ENCODE measurements at regions not wholly inside any gene's neighbourhood (a gene's known extent, or its start where the extent isn't known, plus 50 kb on each side); places are given as distances from the start of the nearest gene placed in this dataset.
A peak's percentile ranks its signal among the peaks of the same experiment; 100 is the strongest.

GRCh38 chr18:70523792-70524182, 234.9 kb downstream of the SOCS6 start:
- Mint-ChIP-seq H3K9me3 (peaks cover 4% of the 10 kb centered on the region), H3K4me1 (no peaks in the 10 kb centered on the region)

GRCh38 chr18:70523035-70523791, 234.4 kb downstream of the SOCS6 start:
- Mint-ChIP-seq H3K9me3 (peaks cover 3% of the 10 kb centered on the region), H3K4me3 (no peak overlapping the region), H3K4me1 (no peaks in the 10 kb centered on the region), H3K27me3 (no peaks in the 10 kb centered on the region), H3K36me3 (peaks cover 2% of the 10 kb centered on the region), H3K27ac (no peak overlapping the region)
- DNase-seq: no peak

More at GRCh38 chr18:70523792-70524182, 234.9 kb downstream of the SOCS6 start:
- no peak overlapping the region for H3K27ac Mint-ChIP-seq
- no peak overlapping the region for H3K4me3 Mint-ChIP-seq
- DNase-seq: no peak
- H3K27me3 Mint-ChIP-seq: no peaks in the 10 kb centered on the region
- peaks cover 2% of the 10 kb centered on the region for H3K36me3 Mint-ChIP-seq

- Mint-ChIP-seq H3K4me1 (no peaks in the 10 kb centered on the region), H3K9me3 (no peaks in the 10 kb centered on the region), H3K36me3 (peaks cover 2% of the 10 kb centered on the region), H3K27me3 (no peaks in the 10 kb centered on the region), H3K27ac (no peak overlapping the region), H3K4me3 (no peak overlapping the region)
- no peak for DNase-seq
Measured at GRCh38 chr18:70522183-70522680, 233.4 kb downstream of the SOCS6 start.

- H3K9me3 Mint-ChIP-seq: no peaks in the 10 kb centered on the region
- H3K27me3 Mint-ChIP-seq: no peaks in the 10 kb centered on the region
- no peak overlapping the region for H3K4me3 Mint-ChIP-seq
Measured at GRCh38 chr18:70520867-70521266, 232.0 kb downstream of the SOCS6 start.

GRCh38 chr18:70513502-70514171, 224.8 kb downstream of the SOCS6 start:
- H3K9me3 Mint-ChIP-seq: no peaks in the 10 kb centered on the region
- H3K4me1 Mint-ChIP-seq: no peaks in the 10 kb centered on the region
- DNase-seq: no peak
- H3K27ac Mint-ChIP-seq: no peak overlapping the region
- no peak overlapping the region for H3K4me3 Mint-ChIP-seq
- H3K27me3 Mint-ChIP-seq: no peaks in the 10 kb centered on the region
- no peaks in the 10 kb centered on the region for H3K36me3 Mint-ChIP-seq

More at GRCh38 chr18:70520867-70521266, 232.0 kb downstream of the SOCS6 start:
- H3K36me3 Mint-ChIP-seq: peaks cover 2% of the 10 kb centered on the region
- no peak for DNase-seq
- H3K27ac Mint-ChIP-seq: no peak overlapping the region
- no peaks in the 10 kb centered on the region for H3K4me1 Mint-ChIP-seq

GRCh38 chr18:70507970-70508369, 219.1 kb downstream of the SOCS6 start:
- Mint-ChIP-seq H3K27ac (no peak overlapping the region), H3K4me3 (no peak overlapping the region), H3K9me3 (no peaks in the 10 kb centered on the region), H3K36me3 (no peaks in the 10 kb centered on the region), H3K27me3 (no peaks in the 10 kb centered on the region), H3K4me1 (no peaks in the 10 kb centered on the region)
- DNase-seq: no peak

GRCh38 chr18:70506511-70506910, 217.7 kb downstream of the SOCS6 start:
- Mint-ChIP-seq H3K27ac (no peak overlapping the region), H3K36me3 (no peaks in the 10 kb centered on the region), H3K4me3 (no peak overlapping the region), H3K4me1 (no peaks in the 10 kb centered on the region), H3K9me3 (no peaks in the 10 kb centered on the region), H3K27me3 (no peaks in the 10 kb centered on the region)
- no peak for DNase-seq

- no peak for DNase-seq
- H3K36me3 Mint-ChIP-seq: no peaks in the 10 kb centered on the region
- no peak overlapping the region for H3K4me3 Mint-ChIP-seq
- no peaks in the 10 kb centered on the region for H3K9me3 Mint-ChIP-seq
- no peaks in the 10 kb centered on the region for H3K4me1 Mint-ChIP-seq
- H3K27ac Mint-ChIP-seq: no peak overlapping the region
- H3K27me3 Mint-ChIP-seq: no peaks in the 10 kb centered on the region
Measured at GRCh38 chr18:70503060-70503459, 214.2 kb downstream of the SOCS6 start.

GRCh38 chr18:70501358-70501757, 212.5 kb downstream of the SOCS6 start:
- H3K4me1 Mint-ChIP-seq: no peaks in the 10 kb centered on the region
- H3K4me3 Mint-ChIP-seq: no peak overlapping the region
- H3K27me3 Mint-ChIP-seq: no peaks in the 10 kb centered on the region
- H3K27ac Mint-ChIP-seq: no peak overlapping the region
- no peaks in the 10 kb centered on the region for H3K36me3 Mint-ChIP-seq
- H3K9me3 Mint-ChIP-seq: no peaks in the 10 kb centered on the region
- DNase-seq: no peak

GRCh38 chr18:70500748-70501147, 211.9 kb downstream of the SOCS6 start:
- H3K4me1 Mint-ChIP-seq: no peaks in the 10 kb centered on the region
- H3K4me3 Mint-ChIP-seq: no peak overlapping the region
- H3K36me3 Mint-ChIP-seq: no peaks in the 10 kb centered on the region
- no peak for DNase-seq
- H3K27me3 Mint-ChIP-seq: no peaks in the 10 kb centered on the region
- no peak overlapping the region for H3K27ac Mint-ChIP-seq
- no peaks in the 10 kb centered on the region for H3K9me3 Mint-ChIP-seq

- Mint-ChIP-seq H3K9me3 (no peaks in the 10 kb centered on the region), H3K4me1 (no peaks in the 10 kb centered on the region)
- DNase-seq: peak; percentile 10
Measured at GRCh38 chr18:70499218-70499691, 210.4 kb downstream of the SOCS6 start.

GRCh38 chr18:70496353-70497294, 207.8 kb downstream of the SOCS6 start:
- Mint-ChIP-seq H3K4me1 (peaks cover 7% of the 10 kb centered on the region), H3K27ac (no peak overlapping the region), H3K4me3 (no peak overlapping the region), H3K36me3 (no peaks in the 10 kb centered on the region), H3K27me3 (no peaks in the 10 kb centered on the region), H3K9me3 (no peaks in the 10 kb centered on the region)
- DNase-seq: no peak

More at GRCh38 chr18:70499218-70499691, 210.4 kb downstream of the SOCS6 start:
- H3K36me3 Mint-ChIP-seq: no peaks in the 10 kb centered on the region
- no peak overlapping the region for H3K27ac Mint-ChIP-seq
- H3K27me3 Mint-ChIP-seq: no peaks in the 10 kb centered on the region
- H3K4me3 Mint-ChIP-seq: no peak overlapping the region

- no peaks in the 10 kb centered on the region for H3K27me3 Mint-ChIP-seq
- H3K9me3 Mint-ChIP-seq: no peaks in the 10 kb centered on the region
- no peaks in the 10 kb centered on the region for H3K36me3 Mint-ChIP-seq
- H3K27ac Mint-ChIP-seq: no peak overlapping the region
- no peak overlapping the region for H3K4me3 Mint-ChIP-seq
- no peak for DNase-seq
- peaks cover 7% of the 10 kb centered on the region for H3K4me1 Mint-ChIP-seq
Measured at GRCh38 chr18:70494524-70494923, 205.7 kb downstream of the SOCS6 start.

GRCh38 chr18:70493461-70493860, 204.6 kb downstream of the SOCS6 start:
- H3K4me3 Mint-ChIP-seq: no peak overlapping the region
- H3K27me3 Mint-ChIP-seq: no peaks in the 10 kb centered on the region
- no peak overlapping the region for H3K27ac Mint-ChIP-seq
- DNase-seq: no peak
- H3K36me3 Mint-ChIP-seq: no peaks in the 10 kb centered on the region
- no peaks in the 10 kb centered on the region for H3K9me3 Mint-ChIP-seq
- peaks cover 7% of the 10 kb centered on the region for H3K4me1 Mint-ChIP-seq
